PFSK-1 (cell line): ENCODE measurements at regions not wholly inside any gene's neighbourhood (a gene's known extent, or its start where the extent isn't known, plus 50 kb on each side); places are given as distances from the start of the nearest gene placed in this dataset.

Source experiments
- FOXP2 ChIP-seq: optimal IDR thresholded peaks from 2 replicates; pipeline ENCODE3; 2011; ENCODE audit warnings: borderline replicate concordance, control low read depth, inconsistent platforms; ENCODE audit not compliant: insufficient read depth; ENCODE audit errors: extremely low read length, extremely low read depth
- POLR2AphosphoS5 ChIP-seq: IDR thresholded peaks from 2 replicates; pipeline ENCODE4 v1.6.1; 2012; ENCODE audit warnings: low read depth, mild to moderate bottlenecking, control low read depth, low read length, moderate library complexity
- SIN3A ChIP-seq: IDR thresholded peaks from 2 replicates; pipeline ENCODE4 v1.6.1; 2012; ENCODE audit warnings: mild to moderate bottlenecking, low read length, moderate library complexity, borderline replicate concordance; ENCODE audit not compliant: insufficient read depth
- TAF1 ChIP-seq: IDR thresholded peaks from 2 replicates; pipeline ENCODE4 v1.6.1; 2012; ENCODE audit warnings: low read length, control low read depth, borderline replicate concordance; ENCODE audit not compliant: insufficient read depth
- TF ChIP-seq, protein P1 (sequence below), 2 experiments: IDR thresholded peaks; 2 replicates each; pipeline versions ENCODE4 v1.6.1 to v1.8.0; 2011 to 2012; ENCODE audit warnings: low read depth in 2 of 2, low read length in 2 of 2, control low read depth in 1 of 2, inconsistent platforms in 1 of 2, mild to moderate bottlenecking in 1 of 2, moderate library complexity in 1 of 2; ENCODE audit not compliant: insufficient read depth in 1 of 2

DNA sequence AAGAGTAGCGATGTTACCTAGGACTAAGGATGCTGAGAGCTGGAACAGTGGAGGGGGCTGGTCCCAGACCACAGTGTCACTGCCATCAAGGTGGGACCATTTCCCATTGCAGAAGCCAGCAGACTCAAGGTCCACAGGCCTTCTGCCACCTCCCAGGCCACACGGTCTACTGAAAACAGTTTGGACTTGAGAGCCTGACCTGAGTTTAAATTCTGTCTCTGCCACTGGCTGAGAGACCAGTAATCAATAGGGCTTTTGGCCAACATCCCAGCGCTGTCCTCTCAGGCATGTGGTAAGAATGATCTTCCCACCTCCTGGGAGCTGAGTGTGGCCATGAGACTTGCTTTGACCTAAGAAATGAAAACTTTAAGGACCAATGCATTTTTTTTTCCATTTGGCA is 331.4 kb upstream of the CDH5 start:
- TF ChIP-seq, protein P1, sequence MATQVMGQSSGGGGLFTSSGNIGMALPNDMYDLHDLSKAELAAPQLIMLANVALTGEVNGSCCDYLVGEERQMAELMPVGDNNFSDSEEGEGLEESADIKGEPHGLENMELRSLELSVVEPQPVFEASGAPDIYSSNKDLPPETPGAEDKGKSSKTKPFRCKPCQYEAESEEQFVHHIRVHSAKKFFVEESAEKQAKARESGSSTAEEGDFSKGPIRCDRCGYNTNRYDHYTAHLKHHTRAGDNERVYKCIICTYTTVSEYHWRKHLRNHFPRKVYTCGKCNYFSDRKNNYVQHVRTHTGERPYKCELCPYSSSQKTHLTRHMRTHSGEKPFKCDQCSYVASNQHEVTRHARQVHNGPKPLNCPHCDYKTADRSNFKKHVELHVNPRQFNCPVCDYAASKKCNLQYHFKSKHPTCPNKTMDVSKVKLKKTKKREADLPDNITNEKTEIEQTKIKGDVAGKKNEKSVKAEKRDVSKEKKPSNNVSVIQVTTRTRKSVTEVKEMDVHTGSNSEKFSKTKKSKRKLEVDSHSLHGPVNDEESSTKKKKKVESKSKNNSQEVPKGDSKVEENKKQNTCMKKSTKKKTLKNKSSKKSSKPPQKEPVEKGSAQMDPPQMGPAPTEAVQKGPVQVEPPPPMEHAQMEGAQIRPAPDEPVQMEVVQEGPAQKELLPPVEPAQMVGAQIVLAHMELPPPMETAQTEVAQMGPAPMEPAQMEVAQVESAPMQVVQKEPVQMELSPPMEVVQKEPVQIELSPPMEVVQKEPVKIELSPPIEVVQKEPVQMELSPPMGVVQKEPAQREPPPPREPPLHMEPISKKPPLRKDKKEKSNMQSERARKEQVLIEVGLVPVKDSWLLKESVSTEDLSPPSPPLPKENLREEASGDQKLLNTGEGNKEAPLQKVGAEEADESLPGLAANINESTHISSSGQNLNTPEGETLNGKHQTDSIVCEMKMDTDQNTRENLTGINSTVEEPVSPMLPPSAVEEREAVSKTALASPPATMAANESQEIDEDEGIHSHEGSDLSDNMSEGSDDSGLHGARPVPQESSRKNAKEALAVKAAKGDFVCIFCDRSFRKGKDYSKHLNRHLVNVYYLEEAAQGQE (IDR thresholded peaks at IDR 0.05; ENCODE audit: insufficient read depth in 1 of 2, low read depth in 2 of 2, low read length in 2 of 2), result no peak
- TF ChIP-seq FOXP2, result no peak
- no peak for TF ChIP-seq SIN3A
- TF ChIP-seq TAF1, result no peak
- no peak for TF ChIP-seq POLR2AphosphoS5
